Glutamatergic neuron (in vitro differentiated cells): ENCODE measurements at regions not wholly inside any gene's neighbourhood (a gene's known extent, or its start where the extent isn't known, plus 50 kb on each side); places are given as distances from the start of the nearest gene placed in this dataset.
A peak's percentile ranks its signal among the peaks of the same experiment; 100 is the strongest.

ENCODE experiments used
- DNase-seq: peaks from one replicate; pipeline ENCODE4 v3.0.0; 2022
- H3K27ac Mint-ChIP-seq: one replicate; pipeline ENCODE4 v1.8.0; 2020; ENCODE audit warnings: mild to moderate bottlenecking, mixed read lengths, inconsistent platforms; ENCODE audit not compliant: unreplicated experiment
- H3K27me3 Mint-ChIP-seq: one replicate; pipeline ENCODE4 v1.8.0; 2020; ENCODE audit warnings: mild to moderate bottlenecking, moderate library complexity, mixed read lengths, inconsistent platforms; ENCODE audit not compliant: unreplicated experiment
- H3K36me3 Mint-ChIP-seq: one replicate; pipeline ENCODE4 v1.8.0; 2020; ENCODE audit warnings: mild to moderate bottlenecking, mixed read lengths, inconsistent platforms; ENCODE audit not compliant: unreplicated experiment
- H3K4me1 Mint-ChIP-seq: one replicate; pipeline ENCODE4 v1.8.0; 2020; ENCODE audit warnings: mild to moderate bottlenecking, low read depth, mixed read lengths, inconsistent platforms; ENCODE audit not compliant: unreplicated experiment
- H3K4me3 Mint-ChIP-seq: one replicate; pipeline ENCODE4 v1.8.0; 2020; ENCODE audit warnings: mild to moderate bottlenecking, mixed read lengths, inconsistent platforms; ENCODE audit not compliant: unreplicated experiment
- H3K9me3 Mint-ChIP-seq: one replicate; pipeline ENCODE4 v1.8.0; 2020; ENCODE audit warnings: mild to moderate bottlenecking, moderate library complexity, mixed read lengths, inconsistent platforms; ENCODE audit not compliant: unreplicated experiment
- TF ChIP-seq, protein P1 (sequence below): fragments of 200-600 bp; sonication (generic); IDR thresholded peaks from one replicate; pipeline ENCODE4 v1.5.0; 2021; ENCODE audit not compliant: partially characterized antibody, unreplicated experiment

DNA sequence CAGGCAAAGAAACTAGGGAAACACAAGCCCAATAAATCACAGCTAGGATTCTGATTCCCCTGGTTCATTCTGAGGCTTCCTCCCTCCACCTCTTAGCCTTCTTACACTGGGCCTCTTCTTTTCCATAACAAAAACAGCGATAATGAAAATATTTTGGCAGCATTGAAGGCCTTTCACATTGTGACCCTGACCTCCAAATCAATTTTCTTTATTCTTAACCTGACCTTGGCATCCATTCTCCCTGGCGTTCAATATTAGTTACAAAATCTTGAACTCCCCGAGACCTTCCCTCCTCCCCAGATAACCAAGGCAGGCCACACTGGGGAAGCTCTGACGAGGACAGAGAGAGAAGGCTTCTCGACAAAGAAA lies 399.9 kb downstream of the ZSWIM6 start:
- Mint-ChIP-seq H3K36me3 (no peaks in the 10 kb centered on the region), H3K4me1 (peaks cover 18% of the 10 kb centered on the region), H3K9me3 (no peaks in the 10 kb centered on the region), H3K27ac (no peak overlapping the region), H3K27me3 (peaks cover 8% of the 10 kb centered on the region), H3K4me3 (no peak overlapping the region)
- TF ChIP-seq, protein P1, sequence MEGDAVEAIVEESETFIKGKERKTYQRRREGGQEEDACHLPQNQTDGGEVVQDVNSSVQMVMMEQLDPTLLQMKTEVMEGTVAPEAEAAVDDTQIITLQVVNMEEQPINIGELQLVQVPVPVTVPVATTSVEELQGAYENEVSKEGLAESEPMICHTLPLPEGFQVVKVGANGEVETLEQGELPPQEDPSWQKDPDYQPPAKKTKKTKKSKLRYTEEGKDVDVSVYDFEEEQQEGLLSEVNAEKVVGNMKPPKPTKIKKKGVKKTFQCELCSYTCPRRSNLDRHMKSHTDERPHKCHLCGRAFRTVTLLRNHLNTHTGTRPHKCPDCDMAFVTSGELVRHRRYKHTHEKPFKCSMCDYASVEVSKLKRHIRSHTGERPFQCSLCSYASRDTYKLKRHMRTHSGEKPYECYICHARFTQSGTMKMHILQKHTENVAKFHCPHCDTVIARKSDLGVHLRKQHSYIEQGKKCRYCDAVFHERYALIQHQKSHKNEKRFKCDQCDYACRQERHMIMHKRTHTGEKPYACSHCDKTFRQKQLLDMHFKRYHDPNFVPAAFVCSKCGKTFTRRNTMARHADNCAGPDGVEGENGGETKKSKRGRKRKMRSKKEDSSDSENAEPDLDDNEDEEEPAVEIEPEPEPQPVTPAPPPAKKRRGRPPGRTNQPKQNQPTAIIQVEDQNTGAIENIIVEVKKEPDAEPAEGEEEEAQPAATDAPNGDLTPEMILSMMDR = no peak
- DNase-seq = no peak

- H3K4me1 Mint-ChIP-seq = peaks cover 18% of the 10 kb centered on the region
- peaks cover 8% of the 10 kb centered on the region for H3K27me3 Mint-ChIP-seq
- no peak overlapping the region for H3K4me3 Mint-ChIP-seq
- H3K27ac Mint-ChIP-seq = no peak overlapping the region
- H3K9me3 Mint-ChIP-seq = no peaks in the 10 kb centered on the region
- TF ChIP-seq, protein P1 = no peak
- peak; percentile 26 for DNase-seq
- H3K36me3 Mint-ChIP-seq = no peaks in the 10 kb centered on the region
Observed at GRCh38 chr5:61732369-61732768, 400.3 kb downstream of the ZSWIM6 start.

GRCh38 chr5:61732796-61733195 lies 400.7 kb downstream of the ZSWIM6 start:
- Mint-ChIP-seq H3K9me3 (no peaks in the 10 kb centered on the region), H3K27ac (no peak overlapping the region), H3K4me1 (peaks cover 18% of the 10 kb centered on the region), H3K27me3 (peaks cover 8% of the 10 kb centered on the region), H3K4me3 (no peak overlapping the region), H3K36me3 (no peaks in the 10 kb centered on the region)
- DNase-seq = no peak
- TF ChIP-seq, protein P1 = no peak

DNA sequence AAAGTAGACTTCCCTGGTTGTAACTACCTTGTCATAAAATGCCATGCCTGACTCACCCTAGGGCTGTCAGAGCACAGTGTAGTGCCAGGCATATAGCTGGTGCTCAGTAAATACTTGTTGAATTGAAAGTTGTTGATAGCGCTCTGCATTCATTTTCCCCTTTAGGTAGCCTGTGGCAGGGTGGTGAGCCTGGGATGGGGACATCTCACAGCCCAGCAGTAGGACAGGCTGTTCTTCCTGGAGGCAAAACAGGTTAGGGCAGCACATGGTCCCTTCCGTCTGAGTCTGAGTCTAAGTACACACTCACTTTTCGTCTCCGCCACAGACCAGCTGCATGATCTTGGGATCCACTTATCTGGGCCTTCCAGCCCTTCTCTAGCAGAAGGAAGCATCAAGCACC lies 401.9 kb downstream of the ZSWIM6 start:
- Mint-ChIP-seq H3K9me3 (no peaks in the 10 kb centered on the region), H3K27me3 (peaks cover 6% of the 10 kb centered on the region), H3K4me3 (no peak overlapping the region), H3K27ac (no peak overlapping the region), H3K36me3 (no peaks in the 10 kb centered on the region), H3K4me1 (peaks cover 18% of the 10 kb centered on the region)
- no peak for DNase-seq
- TF ChIP-seq, protein P1 = no peak

DNA sequence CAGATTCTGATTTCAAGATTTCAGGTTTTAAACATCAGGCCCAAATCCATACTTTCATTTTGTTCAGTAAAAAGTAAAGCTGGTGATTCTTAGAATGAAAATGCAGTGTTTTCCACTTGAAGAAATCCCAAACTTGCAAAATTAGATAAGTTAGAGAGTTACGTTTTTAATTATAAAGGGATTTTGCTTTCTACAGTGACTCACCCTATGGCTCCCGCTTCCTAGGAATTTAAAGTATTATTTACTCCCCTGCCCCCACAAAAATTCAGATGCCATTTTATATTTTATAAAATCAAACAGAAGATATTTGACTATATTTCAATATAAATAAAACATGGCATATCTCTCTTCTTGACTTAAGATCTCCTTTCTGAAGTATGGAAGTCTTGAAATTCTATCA lies 402.9 kb downstream of the ZSWIM6 start:
- H3K27me3 Mint-ChIP-seq = peaks cover 6% of the 10 kb centered on the region
- H3K4me3 Mint-ChIP-seq = no peak overlapping the region
- no peak overlapping the region for H3K27ac Mint-ChIP-seq
- DNase-seq = no peak
- H3K36me3 Mint-ChIP-seq = no peaks in the 10 kb centered on the region
- H3K9me3 Mint-ChIP-seq = no peaks in the 10 kb centered on the region
- TF ChIP-seq, protein P1 = no peak
- peaks cover 18% of the 10 kb centered on the region for H3K4me1 Mint-ChIP-seq
